RWPE2 (cell line): ENCODE measurements at regions not wholly inside any gene's neighbourhood (a gene's known extent, or its start where the extent isn't known, plus 50 kb on each side); places are given as distances from the start of the nearest gene placed in this dataset.

ENCODE experiments used
- ATAC-seq: fragments of 200-7000 bp; cut with Tn5 transposase; 3 replicates; pipeline ENCODE4 v1.9.1; 2021; ENCODE audit warnings: low read depth
- DNase-seq: peaks from one replicate; pipeline ENCODE4 v3.0.0-alpha.2; 2020; ENCODE audit warnings: low spot score
- H3K27ac ChIP-seq: fragments of 450-650 bp; 2 replicates; pipeline ENCODE4 v1.5.1; 2017; ENCODE audit warnings: mild to moderate bottlenecking; ENCODE audit not compliant: poor library complexity, severe bottlenecking
- H3K27me3 ChIP-seq: fragments of 250-450 bp; sonication (Bioruptor Pico); 2 replicates; pipeline ENCODE4 v1.5.1; 2021; ENCODE audit warnings: mild to moderate bottlenecking, moderate library complexity; ENCODE audit not compliant: insufficient read depth, poor library complexity, severe bottlenecking
- H3K36me3 ChIP-seq: fragments of 250-450 bp; sonication (Bioruptor Pico); 2 replicates; pipeline ENCODE4 v1.5.1; 2020; ENCODE audit warnings: low read depth, mild to moderate bottlenecking, moderate library complexity
- H3K4me1 ChIP-seq: fragments of 250-450 bp; sonication (Bioruptor Pico); 2 replicates; pipeline ENCODE4 v1.5.1; 2021; ENCODE audit warnings: mild to moderate bottlenecking, moderate library complexity; ENCODE audit not compliant: insufficient read depth, poor library complexity, severe bottlenecking
- H3K4me3 ChIP-seq: fragments of 250-450 bp; sonication (Bioruptor Pico); 2 replicates; pipeline ENCODE4 v1.5.1; 2021; ENCODE audit warnings: mild to moderate bottlenecking, moderate library complexity; ENCODE audit not compliant: severe bottlenecking
- H3K9me3 ChIP-seq: fragments of 250-450 bp; sonication (Bioruptor Pico); 2 replicates; pipeline ENCODE4 v1.5.1; 2021; ENCODE audit warnings: mild to moderate bottlenecking, moderate library complexity; ENCODE audit not compliant: severe bottlenecking
- TF ChIP-seq, protein P1 (sequence below): fragments of 450-650 bp; IDR thresholded peaks from one replicate; pipeline ENCODE4 v1.5.1; 2017; ENCODE audit warnings: mild to moderate bottlenecking, moderate library complexity; ENCODE audit not compliant: poor library complexity, severe bottlenecking

DNA sequence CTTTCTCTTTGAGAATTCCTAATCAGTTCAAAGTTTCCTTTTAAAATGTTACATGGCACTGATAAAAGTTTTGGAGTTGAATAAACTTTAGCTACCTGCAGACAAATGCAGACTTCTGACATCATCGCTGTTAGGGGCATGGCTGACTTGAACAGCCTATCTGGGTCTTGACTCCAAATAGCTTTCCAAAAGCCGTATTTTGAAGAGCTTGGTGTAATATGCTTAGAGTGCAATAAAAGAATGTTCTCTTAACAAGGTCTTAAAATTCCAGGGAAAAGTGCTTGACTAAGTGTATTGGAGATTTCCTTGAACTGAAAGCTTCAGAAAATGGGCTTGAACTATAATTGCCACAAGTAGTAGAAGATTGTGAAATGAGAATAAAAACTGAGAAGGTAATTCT, 342.9 kb upstream of the DCC start:
- ATAC-seq (no peak), DNase-seq (no peak)
- no peaks in the 10 kb centered on the region for H3K27me3 ChIP-seq
- no peaks in the 10 kb centered on the region for H3K36me3 ChIP-seq
- no peaks in the 10 kb centered on the region for H3K9me3 ChIP-seq
- H3K27ac ChIP-seq = no peak overlapping the region
- no peaks in the 10 kb centered on the region for H3K4me1 ChIP-seq
- TF ChIP-seq, protein P1, sequence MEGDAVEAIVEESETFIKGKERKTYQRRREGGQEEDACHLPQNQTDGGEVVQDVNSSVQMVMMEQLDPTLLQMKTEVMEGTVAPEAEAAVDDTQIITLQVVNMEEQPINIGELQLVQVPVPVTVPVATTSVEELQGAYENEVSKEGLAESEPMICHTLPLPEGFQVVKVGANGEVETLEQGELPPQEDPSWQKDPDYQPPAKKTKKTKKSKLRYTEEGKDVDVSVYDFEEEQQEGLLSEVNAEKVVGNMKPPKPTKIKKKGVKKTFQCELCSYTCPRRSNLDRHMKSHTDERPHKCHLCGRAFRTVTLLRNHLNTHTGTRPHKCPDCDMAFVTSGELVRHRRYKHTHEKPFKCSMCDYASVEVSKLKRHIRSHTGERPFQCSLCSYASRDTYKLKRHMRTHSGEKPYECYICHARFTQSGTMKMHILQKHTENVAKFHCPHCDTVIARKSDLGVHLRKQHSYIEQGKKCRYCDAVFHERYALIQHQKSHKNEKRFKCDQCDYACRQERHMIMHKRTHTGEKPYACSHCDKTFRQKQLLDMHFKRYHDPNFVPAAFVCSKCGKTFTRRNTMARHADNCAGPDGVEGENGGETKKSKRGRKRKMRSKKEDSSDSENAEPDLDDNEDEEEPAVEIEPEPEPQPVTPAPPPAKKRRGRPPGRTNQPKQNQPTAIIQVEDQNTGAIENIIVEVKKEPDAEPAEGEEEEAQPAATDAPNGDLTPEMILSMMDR = no peak
- no peak overlapping the region for H3K4me3 ChIP-seq

DNA sequence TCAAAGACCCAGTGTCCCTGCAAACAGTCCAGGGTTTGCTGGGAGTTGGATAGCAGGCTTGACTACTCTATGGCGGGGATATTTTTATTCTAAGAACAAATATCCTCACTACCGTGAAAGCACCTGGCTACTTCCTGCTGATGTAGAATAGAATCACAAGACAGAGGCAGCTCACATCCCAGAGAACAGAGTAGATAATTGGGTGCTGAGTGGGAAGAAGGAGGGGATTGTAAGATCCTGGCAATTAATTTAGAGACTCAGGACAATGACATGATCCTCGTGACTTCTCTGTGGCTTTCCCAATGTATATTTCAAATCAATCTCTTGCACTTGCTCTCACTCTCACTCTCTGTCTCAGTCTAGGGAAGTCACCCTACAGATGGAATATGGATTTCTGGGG, 341.9 kb upstream of the DCC start:
- H3K27ac ChIP-seq = no peak overlapping the region
- no peaks in the 10 kb centered on the region for H3K9me3 ChIP-seq
- TF ChIP-seq, protein P1 = no peak
- DNase-seq = no peak
- no peaks in the 10 kb centered on the region for H3K27me3 ChIP-seq
- no peaks in the 10 kb centered on the region for H3K36me3 ChIP-seq
- no peak for ATAC-seq
- H3K4me3 ChIP-seq = no peak overlapping the region
- no peaks in the 10 kb centered on the region for H3K4me1 ChIP-seq

GRCh38 chr18:51998711-51999110, 341.3 kb upstream of the DCC start:
- Histone ChIP-seq H3K4me3 (no peak overlapping the region), H3K36me3 (no peaks in the 10 kb centered on the region), H3K27ac (no peak overlapping the region), H3K27me3 (no peaks in the 10 kb centered on the region), H3K4me1 (no peaks in the 10 kb centered on the region), H3K9me3 (no peaks in the 10 kb centered on the region)
- DNase-seq (no peak), ATAC-seq (no peak)
- TF ChIP-seq, protein P1 = no peak

- no peaks in the 10 kb centered on the region for H3K9me3 ChIP-seq
- DNase-seq (no peak), ATAC-seq (no peak)
- no peaks in the 10 kb centered on the region for H3K27me3 ChIP-seq
- TF ChIP-seq, protein P1 = no peak
- no peak overlapping the region for H3K27ac ChIP-seq
- no peak overlapping the region for H3K4me3 ChIP-seq
- H3K36me3 ChIP-seq = no peaks in the 10 kb centered on the region
- H3K4me1 ChIP-seq = no peaks in the 10 kb centered on the region
Measured at GRCh38 chr18:51999351-51999750, 340.6 kb upstream of the DCC start.

- no peaks in the 10 kb centered on the region for H3K36me3 ChIP-seq
- H3K9me3 ChIP-seq = no peaks in the 10 kb centered on the region
- H3K4me1 ChIP-seq = no peaks in the 10 kb centered on the region
- no peak overlapping the region for H3K4me3 ChIP-seq
- no peak for ATAC-seq
- TF ChIP-seq, protein P1 = no peak
- no peaks in the 10 kb centered on the region for H3K27me3 ChIP-seq
- DNase-seq = no peak
- H3K27ac ChIP-seq = no peak overlapping the region
Measured at GRCh38 chr18:52000435-52000834, 339.6 kb upstream of the DCC start.
